GM18499 (cell line): ENCODE measurements at regions not wholly inside any gene's neighbourhood (a gene's known extent, or its start where the extent isn't known, plus 50 kb on each side); places are given as distances from the start of the nearest gene placed in this dataset.
"Not testable (repeated sequence)": the region's sequence is repeated elsewhere in the genome, so short reads cannot be mapped to it uniquely, and the experiment has no call there.

Experiments used
- ATAC-seq: cut with Tn5 transposase; IDR thresholded peaks from one replicate; pipeline ENCODE4 v1.9.1; 2021; ENCODE audit warnings: moderate number of reproducible peaks; ENCODE audit not compliant: insufficient read depth, unreplicated experiment

GRCh38 chr1:182235952-182236650 lies 155.5 kb downstream of the GLUL start:
- no peak for ATAC-seq

GRCh38 chr1:182235604-182235951 lies 156.0 kb downstream of the GLUL start:
- ATAC-seq = no peak

- no peak for ATAC-seq
Observed at GRCh38 chr1:182229921-182230491, 161.6 kb downstream of the GLUL start.

- ATAC-seq = no peak
Observed at GRCh38 chr1:182229451-182229850, 162.1 kb downstream of the GLUL start.

- no peak for ATAC-seq
Observed at GRCh38 chr1:182227864-182228547, 163.6 kb downstream of the GLUL start.

GRCh38 chr1:182226618-182227017 lies 165.0 kb downstream of the GLUL start:
- no peak for ATAC-seq

GRCh38 chr1:182225755-182226154 lies 164.2 kb upstream of the ZNF648 start:
- not testable (repeated sequence) for ATAC-seq

- ATAC-seq = not testable (repeated sequence)
Observed at GRCh38 chr1:182221990-182222389, 160.5 kb upstream of the ZNF648 start.

GRCh38 chr1:182221367-182221766 lies 159.9 kb upstream of the ZNF648 start:
- not testable (repeated sequence) for ATAC-seq

GRCh38 chr1:182217967-182218366 lies 156.5 kb upstream of the ZNF648 start:
- ATAC-seq = no peak

GRCh38 chr1:182217071-182217470 lies 155.6 kb upstream of the ZNF648 start:
- ATAC-seq = no peak

GRCh38 chr1:182215764-182216163 lies 154.3 kb upstream of the ZNF648 start:
- ATAC-seq = no peak

GRCh38 chr1:182213163-182213562 lies 151.7 kb upstream of the ZNF648 start:
- no peak for ATAC-seq

- ATAC-seq = no peak
Observed at GRCh38 chr1:182211386-182211785, 149.9 kb upstream of the ZNF648 start.

GRCh38 chr1:182210417-182210816 lies 148.9 kb upstream of the ZNF648 start:
- no peak for ATAC-seq

- ATAC-seq = no peak
Observed at GRCh38 chr1:182207300-182207699, 145.8 kb upstream of the ZNF648 start.

- no peak for ATAC-seq
Observed at GRCh38 chr1:182206626-182207239, 145.2 kb upstream of the ZNF648 start.

GRCh38 chr1:182205351-182206022 lies 144.0 kb upstream of the ZNF648 start:
- ATAC-seq = no peak

GRCh38 chr1:182203191-182203875 lies 141.8 kb upstream of the ZNF648 start:
- ATAC-seq = no peak

GRCh38 chr1:182201490-182201889 lies 140.0 kb upstream of the ZNF648 start:
- ATAC-seq = not testable (repeated sequence)
